ENCODE measurements at regions not wholly inside any gene's neighbourhood (a gene's known extent, or its start where the extent isn't known, plus 50 kb on each side); places are given as distances from the start of the nearest gene placed in this dataset.
A peak's percentile ranks its signal among the peaks of the same experiment; 100 is the strongest.

DNA sequence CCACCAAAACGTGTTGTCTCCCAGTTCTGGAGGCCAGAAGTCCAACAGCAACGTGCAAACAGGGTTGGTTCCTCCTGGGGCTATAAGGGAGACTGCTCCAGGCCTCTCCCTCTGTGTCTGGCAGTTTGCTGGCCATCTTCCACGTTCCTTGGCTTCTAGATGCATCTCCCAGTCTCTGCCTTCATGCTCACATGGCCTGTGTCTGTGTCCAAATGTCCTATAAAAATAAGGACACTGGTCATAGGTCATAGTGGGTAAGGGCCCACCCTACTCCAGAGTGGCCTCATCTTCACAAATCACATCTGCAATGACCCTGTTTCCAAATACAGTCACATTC lies 69.4 kb upstream of the TAF1B start:
- DNase-seq: no peak

DNA sequence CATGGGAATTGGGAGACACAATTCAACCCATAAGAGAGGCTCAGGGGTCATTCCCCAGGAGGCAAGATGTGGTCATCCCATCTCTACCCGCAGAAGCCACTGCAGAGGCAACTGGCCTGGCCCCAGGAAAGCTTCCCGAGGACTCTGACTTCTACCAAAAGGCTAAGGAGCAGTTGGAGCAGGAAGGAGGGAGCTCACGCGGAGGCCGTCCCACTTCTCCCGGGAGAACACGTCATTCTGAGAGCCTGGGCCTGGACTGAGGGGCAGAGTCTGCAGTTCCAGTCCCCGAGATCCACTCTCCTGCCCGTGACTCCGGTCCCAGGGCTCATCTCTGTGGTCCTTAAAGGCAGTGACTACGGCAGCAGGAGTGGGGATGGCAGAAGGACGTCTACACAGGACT lies 69.0 kb upstream of the TAF1B start:
- no peak for DNase-seq

DNA sequence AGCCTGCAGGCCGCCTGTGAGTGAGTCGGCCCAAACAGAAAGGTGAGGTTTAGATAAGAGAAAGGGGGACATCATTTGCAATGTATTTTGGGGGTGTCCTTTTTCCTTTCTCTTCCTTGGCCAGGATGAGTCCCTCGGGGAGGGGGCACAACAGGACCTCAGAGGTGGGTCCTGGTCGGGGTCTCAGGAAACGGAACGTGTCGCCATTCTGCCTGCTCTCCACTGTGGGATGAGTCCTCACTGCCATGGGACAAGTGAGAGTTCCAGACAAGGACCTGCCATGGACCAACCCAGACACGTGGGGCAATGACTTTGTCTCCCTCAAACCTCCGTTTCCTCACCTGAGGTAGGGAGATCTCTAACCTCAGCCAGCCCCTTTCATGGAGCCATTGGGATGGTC lies 67.9 kb upstream of the TAF1B start:
- no peak for DNase-seq

DNA sequence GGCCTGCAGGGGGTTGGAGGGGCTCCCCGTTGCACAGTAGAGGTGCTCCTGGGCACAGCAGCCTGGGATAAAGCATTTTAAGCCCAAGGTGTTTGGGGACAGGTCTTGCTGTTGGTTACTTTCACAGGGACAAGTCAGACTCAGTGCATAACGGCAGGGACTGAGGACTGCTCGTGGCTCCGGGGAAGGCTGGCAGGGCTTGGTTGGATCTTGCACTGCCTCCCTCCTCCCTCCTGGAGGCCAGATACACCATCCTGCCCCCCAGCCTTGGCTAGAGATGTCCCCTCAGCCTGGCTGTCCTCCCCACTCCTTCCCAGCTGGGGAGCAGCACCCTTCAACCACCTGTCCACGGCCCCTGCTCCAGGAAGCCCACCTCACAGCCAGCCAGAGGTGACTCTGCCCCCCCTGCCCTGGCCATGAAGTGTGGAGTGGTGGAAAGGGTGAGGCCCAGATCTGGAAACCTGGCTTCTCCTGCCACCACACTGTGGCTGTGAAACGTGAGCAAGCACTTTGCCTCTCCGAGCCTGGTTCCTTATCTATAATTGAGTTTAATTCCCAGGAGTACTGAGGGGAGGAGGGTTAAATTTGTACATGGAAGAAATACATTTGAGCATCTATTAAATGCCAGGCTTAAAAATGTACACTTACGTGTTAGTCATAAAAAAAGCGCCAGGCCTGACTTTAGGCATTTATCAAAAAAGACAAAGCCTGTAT lies 67.1 kb upstream of the TAF1B start:
- DNase-seq: no peak

DNA sequence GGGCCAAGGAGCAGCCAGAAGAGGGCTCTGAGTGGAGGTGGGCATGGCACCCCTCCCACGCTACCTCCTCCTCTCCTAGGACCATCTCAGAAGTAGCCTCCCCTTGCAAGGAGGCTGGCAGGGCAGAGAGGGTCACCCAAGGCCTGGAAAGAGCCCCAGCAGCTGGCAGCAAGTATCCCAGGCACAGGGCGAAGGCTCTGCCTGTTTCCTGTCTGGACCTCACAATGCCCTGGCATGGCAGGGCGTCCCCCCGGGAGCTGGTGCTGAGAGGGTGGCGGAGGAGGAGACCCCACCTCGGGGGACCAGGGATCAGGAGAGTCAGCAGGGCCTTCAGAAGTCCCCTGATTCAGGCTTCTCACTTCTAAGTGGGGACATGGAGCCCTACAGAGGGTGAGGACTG lies 66.2 kb upstream of the TAF1B start:
- DNase-seq: no peak

DNA sequence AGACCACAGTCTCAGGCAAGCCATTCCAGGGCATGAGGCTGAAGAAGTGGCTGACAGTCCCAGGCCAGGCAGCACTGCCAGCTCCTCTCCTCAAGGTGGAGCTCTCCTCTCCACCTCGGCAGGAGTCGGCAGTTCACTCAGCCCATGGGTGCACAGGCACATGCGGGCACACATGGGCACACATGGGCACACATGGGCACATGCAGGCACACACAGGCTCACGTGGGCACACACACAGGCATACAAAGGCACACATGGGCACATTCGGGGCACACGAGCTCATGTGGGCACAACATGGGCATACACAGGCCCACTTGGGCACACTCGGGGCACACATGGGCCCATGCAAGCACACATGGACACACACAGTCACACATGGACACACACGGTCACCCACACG lies 65.3 kb upstream of the TAF1B start:
- peak; percentile 5 for DNase-seq

DNA sequence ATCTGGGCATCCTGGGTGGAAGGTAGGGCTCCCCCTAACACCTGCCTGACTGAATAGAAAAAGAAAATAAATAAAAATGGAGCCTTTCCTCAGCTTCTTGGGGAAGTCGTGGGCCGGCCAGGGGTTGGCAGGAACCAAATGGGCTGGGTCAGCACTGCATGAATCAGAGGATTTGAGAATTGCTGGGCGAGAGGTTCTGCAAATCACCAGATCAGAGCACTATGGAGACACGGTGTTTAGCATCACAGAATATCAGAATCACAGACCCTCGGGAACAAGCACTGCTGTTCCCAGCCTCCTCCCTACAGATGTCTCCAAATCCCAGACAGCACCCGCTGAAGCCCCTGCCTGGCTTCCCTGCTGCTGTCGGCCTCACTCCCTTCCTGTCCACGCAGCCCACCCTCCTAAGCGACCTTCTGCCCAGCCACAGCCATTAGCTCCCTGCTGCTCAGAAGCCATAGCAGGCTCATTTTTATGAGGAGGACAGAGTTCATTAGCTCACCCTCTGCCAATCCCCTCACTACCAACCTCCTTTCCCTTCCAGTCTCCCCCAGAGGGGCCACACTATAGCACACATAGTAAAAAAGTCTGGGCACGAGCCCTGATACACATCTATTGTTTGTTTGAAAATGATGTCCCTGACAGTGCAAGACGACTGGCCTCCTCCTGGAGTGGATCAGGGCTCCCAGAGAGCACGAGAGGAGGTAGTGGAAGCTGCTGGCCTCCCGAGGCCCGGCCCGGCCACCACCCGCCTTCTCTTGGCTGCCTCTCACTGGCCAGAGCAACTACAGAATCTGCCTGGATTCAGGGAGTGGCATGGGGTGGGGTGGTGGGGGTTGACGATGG lies 64.6 kb upstream of the TAF1B start:
- no peak for DNase-seq

DNA sequence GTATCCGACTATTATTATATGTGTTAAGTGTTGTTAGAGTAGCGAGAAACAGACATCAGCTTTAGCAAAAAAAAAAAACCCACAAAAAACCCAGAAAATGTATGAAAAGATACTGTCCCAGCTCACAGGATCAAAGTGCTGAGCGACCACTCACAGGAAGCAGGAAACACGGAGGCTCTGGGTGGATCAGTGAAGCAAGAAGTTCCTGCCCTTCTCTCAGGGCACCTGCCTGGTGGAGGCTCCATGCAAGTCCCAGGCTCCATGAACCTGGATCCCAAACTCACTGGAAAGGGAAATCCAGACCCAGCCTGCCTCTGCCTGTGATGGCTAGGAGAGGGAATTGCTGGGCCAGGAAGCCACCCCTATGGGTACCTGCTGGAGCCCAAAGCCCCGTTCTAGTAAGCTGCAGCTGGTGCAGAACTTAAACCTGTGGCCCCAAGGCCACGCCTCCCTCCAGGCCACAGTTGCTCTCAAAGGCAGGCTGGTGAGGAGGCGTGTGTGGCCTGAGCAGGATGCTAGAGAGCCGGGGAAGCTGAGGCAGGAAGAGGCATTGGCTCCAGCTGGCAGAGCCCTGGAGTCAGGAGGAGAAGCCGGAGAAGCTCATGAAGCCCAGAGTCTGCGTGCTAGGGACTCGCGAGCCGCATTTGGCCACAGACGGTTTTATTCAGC lies 63.5 kb upstream of the TAF1B start:
- DNase-seq: peak; percentile 56

DNA sequence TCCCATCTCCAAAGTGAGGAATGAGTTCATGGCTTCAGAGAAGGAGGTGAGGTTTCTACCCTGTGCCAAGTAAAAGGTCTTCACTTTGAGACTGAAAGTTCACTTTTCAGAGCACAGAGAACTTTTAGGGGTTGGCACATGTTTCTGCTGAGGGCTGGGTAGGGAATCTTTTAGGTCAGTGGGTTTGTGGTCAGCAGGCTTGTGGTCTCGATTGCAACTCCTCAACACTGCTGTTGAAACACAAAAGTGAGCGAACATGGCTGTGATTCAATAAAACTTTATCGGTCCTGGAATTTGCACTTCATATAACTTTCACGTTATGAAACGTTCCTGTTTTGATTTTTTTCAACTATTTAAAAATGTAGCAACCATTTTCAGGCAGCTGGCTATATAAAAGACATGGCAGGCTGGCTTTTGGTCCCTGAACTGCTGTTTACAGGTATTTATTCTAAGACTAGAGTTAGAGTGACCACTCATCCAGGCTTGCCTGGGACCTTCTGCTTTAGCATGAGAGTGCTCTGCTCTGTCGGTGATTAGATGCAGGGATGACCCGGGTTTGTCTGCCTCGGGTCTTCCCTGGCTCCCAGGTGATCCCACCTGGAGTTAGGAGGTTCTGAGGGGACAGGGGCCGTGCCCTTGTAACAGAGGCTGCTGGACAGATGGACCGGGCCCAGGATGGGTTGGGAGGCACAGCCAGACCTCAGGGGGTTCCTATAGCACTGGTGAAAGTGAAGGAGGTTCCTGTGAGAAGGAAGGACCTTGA lies 62.7 kb upstream of the TAF1B start:
- peak; percentile 32 for DNase-seq

DNA sequence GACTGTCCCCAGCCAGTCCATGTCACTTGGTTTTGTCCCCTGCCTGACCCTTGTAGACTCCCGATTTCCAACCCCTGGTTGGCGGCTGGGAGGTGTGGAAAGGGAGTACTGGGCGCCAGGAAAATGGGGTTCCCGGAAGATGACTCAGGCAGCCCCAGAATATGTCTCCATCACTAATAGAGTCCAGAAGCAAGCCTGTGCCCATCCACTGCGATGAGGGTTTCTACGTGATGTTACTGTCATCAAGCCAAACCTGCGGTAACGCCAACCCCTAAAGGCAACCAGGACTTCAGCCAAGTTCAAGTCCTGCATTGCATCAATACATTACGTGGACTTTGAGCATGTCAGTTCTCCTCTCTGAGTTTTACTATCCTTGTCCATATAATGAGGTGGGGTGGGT lies 62.0 kb upstream of the TAF1B start:
- DNase-seq: no peak

DNA sequence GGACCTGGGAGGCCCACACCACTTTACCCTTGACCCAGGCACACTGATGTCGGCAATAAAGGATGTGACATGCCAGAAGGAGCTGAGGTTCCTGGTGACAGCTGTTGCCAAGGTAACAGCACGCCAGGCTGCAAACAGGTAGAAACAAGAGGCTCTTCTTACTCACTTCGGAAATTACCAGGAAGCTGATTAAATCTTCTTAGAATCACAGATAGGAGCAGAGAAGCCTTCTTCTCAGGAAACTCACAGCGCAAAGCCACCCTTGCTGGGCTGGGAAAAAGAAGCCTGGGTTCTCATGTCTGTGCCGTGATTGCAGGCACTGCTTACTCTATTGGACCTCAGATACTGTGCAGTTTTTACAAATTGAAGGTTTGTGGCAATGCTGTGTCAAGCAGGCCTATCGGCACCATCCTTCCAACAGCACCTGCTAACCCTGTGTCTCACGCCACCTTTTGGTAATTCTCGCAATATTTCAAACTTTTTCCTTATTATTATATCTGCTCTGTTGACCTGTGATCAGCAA lies 61.0 kb upstream of the TAF1B start:
- DNase-seq: peak; percentile 79

DNA sequence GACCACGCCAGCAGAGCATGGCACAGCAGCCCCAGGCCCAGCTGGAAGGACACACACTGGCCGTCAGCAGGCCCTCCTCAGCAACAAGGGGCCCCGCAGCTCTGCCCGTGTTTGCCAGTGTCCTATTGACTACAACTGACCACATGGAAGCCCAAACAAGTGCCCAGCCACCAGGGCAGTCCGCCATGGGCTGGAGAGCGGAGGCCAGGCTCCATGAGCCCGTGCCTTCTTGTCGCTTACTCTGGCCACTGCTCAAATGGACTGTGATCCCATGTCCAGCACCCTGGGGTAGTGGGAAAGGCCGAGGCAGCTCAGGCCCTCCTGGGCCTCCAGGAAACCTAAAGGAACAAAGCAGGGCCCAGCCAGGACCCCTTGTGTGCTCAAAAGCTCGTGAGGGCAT lies 53.9 kb upstream of the TAF1B start:
- DNase-seq: no peak

DNA sequence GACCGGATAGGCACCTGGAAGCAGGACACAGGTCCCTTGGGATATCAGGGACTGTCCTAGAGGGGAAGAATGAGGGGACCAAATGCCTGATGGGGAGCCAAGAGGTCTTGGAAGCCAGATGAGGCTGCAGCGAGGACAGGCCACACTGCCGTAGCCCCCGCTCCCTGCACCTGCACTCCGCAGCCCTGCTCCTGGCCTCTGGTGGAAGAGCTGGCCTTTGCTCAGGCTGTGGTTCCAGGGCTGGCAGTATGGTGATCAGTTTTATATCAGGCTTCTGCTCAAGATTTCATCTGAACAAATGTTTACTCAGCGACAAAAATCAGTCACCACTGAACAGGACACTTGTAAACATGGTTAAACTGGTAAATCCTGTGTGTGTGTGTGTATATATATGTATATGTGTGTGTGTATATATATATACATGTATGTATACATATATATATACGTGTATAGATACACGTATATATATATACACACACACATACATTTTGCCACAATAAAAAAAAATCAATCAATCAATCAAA lies 52.5 kb upstream of the TAF1B start:
- no peak for DNase-seq

DNA sequence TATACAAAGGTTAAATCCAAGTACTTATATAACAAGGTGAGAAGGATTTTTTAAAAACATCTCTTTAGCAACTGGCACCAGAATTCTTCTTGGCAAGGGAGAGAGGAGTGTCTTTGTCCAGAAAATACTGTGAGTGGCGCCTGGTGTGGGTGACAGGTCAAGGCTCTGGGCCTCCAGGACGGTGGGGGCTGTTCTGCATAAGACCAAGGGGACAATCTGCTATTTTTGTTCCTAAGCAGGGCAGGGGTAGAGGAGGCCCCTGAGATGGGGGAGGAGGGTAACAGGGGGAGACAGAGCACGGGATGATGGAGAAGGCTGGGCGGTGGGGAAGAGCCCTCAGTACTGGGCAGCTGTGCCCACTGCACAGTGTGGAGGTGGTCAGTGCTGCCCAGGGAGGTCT lies 51.6 kb upstream of the TAF1B start:
- DNase-seq: no peak

DNA sequence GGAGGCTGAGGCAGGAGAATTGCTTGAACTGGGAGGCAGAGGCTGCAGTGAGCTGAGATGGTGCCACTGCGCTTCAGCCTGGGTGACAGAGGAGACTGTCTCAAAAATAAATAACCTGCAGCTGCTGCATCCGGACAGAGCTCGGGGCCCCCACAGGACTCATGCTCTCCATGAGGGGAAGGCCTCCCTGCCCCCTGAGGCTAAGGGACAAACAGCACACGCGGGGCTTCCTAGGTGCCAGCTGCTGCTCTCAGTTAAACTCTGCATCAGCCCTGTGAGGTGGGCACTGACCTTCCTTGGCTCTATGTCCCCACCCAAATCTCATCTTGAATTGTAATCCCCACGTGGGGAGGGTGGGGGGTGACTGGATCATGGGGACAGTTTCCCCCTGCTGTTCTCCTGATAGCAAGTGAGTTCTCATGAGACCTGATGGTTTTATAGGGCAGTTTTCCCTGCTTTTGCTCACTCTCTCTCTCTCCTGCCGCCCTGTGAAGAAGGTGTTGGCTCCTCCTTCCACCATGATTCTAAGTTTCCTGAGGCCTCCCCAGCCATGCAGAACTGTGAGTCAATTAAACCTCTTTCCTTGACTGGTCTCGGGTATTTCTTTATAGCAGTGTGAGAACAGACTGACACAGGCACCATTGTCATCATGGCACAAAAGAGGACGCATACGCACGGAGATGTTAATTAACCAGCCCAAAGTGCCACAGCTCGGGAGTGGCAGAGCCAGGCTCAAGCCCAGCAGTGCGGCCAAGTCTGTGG lies 49.9 kb upstream of the TAF1B start:
- DNase-seq: no peak

Measured in stimulated activated naive CD4-positive, alpha-beta T cell treated with Interleukin-2 at 50 U/mL for 16 hours (primary cell).